Thyroid gland (tissue), 4 donors: ENCODE measurements at regions not wholly inside any gene's neighbourhood (a gene's known extent, or its start where the extent isn't known, plus 50 kb on each side); places are given as distances from the start of the nearest gene placed in this dataset.

ENCODE experiments used
- CTCF ChIP-seq, 6 experiments: fragments of 200-600 bp in 3 of 6; fragments of 450-650 bp in 3 of 6; sonication (generic) in 3 of 6; IDR thresholded peaks; one replicate each; pipeline ENCODE4 v1.5.1; 2016 to 2019; ENCODE audit warnings: antibody characterized with exemption in 6 of 6, mild to moderate bottlenecking in 2 of 6, inconsistent platforms in 1 of 6, moderate library complexity in 1 of 6
- POLR2A ChIP-seq, 2 donors: fragments of 450-650 bp; IDR thresholded peaks; one replicate each; pipeline ENCODE4 v1.6.1; 2017; ENCODE audit warnings: antibody characterized with exemption in 2 of 2, mild to moderate bottlenecking in 2 of 2, moderate library complexity in 1 of 2

GRCh38 chr22:49508561-49508960 lies 319.1 kb downstream of the BRD1 start:
- TF ChIP-seq CTCF (IDR thresholded peaks at IDR 0.05): no peak
- TF ChIP-seq POLR2A (IDR thresholded peaks at IDR 0.05): no peak
